HUDEP-2 (cell line): ENCODE measurements at regions not wholly inside any gene's neighbourhood (a gene's known extent, or its start where the extent isn't known, plus 50 kb on each side); places are given as distances from the start of the nearest gene placed in this dataset.

Experiments used
- DNase-seq, 76 experiments: peaks; one replicate each; lab custom pipeline; 2025; ENCODE audit not compliant: unreplicated experiment in 76 of 76; lab: John Stamatoyannopoulos, UW

DNA sequence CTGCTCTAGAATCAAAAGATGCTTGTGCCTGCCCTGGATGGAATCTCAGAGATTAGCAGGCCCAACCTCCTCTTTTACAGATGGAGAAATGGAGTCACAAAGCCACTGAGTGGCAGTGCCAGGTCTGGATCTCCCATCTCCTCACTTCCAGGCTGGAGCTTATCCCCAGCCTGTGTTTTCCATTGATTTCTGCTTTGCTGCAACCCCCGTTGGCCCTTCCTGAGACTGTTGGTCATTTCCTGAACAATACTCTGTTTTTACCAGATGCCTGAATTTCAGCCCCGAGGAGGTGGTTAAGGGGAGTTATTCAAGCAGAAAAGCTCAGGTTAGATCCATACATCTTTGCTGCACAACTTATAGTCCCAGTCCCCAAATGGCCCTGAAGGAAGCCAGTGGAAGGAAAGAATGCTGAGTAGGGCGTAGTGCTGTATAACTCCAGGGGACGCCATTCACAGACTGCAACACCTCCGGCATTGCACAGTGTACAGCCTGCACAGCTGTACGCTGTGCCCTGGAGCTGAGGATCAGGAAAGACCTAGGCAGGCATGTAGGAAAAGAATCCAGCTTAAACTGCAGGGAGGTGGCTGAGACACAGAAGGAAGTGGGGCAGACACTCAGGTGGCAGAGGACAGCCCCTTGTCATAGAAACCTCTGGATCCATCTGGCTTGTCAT lies 77.5 kb downstream of the RPLP1 start:
- DNase-seq: no peak

DNA sequence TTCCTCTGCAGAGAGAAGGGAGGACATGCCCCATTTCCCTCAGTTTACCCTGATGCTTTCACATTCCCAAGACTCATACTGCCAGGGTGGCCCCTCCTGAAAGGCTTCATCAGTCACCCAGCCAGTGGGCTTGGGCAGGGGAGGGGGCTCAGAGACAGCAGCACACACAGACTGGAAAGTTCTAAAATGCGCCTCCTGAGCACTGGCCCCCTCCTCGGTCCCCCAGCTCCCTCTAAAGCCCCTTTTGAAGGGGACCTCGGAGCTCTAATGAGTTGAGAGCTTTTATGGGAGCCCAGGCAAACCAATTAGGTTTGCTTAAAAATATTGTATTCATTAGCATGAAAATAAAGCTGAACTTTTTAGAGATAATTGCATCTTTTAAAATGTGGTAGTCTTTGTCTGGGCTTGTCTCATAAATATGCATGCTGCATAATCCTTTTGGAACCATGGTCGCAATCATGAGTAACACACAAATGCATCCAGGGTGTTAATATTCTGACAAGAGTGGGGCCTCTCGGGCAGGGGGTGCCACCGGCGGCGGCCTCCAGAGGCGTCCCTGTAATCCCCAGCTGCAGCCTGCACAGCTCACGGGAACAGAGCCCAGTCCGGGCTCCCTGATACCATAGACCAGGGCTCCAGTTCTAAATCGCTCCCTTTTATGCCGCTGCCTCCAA lies 78.5 kb downstream of the RPLP1 start:
- no peak for DNase-seq

DNA sequence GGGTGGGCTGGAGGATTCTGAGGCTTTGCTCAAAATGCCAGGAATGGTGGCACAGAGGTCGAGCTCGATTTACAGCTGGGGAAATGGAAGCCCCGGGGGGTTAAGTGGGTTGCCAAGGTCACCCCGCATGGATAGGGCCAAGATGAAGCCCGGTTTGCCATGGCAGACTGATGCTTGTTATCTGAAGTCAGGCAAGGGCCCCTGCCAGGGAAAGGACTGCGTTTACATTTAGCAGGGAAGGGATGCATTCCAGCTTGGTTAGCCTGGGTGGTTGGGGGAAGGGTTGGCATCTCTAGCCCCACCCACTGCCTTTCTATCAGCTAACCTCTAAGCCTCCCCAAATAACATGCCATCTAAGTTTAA lies 79.0 kb downstream of the RPLP1 start:
- no peak for DNase-seq

DNA sequence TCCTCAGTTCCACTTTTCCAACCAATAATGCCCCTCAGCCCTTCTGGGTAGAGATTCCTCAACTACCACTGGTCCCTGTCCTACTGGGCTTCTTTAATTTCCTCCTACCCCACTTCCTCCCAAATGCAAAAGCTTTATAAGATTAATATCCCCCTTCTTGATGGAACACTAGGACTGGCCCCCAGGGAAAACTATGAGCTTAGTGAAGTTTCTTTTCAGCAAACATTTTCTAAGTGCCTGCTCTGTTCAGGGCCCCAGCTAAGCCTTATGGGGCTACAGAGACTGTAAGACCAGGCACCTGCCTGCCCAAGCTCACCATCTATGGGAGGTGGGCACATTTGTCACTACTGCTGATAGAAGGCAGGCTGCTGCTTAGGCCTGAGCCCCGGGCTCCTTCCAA lies 79.4 kb downstream of the RPLP1 start:
- no peak for DNase-seq

DNA sequence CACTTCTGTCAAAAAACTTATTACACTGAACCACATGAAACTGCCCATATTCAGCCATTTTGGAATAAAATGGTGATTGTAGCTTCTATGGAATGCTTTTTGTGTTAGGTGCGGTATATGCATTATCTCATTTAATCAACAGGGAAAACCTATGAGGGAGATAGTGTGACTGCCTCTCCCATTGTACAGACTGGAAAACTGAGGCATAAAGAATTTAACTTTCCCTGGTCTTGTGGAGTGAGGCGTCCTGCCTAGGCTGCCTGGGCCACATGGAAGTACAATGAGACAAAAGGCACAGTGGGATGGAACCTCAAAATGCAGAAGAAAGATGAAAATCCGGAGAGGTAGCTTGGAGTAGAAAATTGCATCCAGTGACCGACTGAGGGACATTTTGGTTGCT lies 80.2 kb downstream of the RPLP1 start:
- no peak for DNase-seq

DNA sequence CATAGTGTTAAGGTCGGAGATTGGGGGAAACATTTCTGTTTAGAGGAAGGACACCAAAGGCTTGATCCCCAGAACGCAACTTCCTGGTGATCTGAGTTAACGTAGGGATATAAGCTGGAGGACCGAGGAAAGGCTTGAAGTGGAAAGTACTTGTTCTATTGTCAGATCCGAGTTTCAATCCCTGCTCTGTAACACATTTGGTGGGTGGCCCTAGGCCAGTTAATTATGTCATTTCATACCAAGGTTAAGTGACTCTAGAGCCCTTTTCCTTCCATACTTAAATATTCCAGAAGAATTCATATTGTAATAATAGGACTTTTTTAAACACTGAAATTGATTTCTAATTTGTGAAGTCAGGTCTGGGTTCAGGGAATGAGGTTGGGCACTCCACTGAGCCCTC lies 80.9 kb downstream of the RPLP1 start:
- no peak for DNase-seq

DNA sequence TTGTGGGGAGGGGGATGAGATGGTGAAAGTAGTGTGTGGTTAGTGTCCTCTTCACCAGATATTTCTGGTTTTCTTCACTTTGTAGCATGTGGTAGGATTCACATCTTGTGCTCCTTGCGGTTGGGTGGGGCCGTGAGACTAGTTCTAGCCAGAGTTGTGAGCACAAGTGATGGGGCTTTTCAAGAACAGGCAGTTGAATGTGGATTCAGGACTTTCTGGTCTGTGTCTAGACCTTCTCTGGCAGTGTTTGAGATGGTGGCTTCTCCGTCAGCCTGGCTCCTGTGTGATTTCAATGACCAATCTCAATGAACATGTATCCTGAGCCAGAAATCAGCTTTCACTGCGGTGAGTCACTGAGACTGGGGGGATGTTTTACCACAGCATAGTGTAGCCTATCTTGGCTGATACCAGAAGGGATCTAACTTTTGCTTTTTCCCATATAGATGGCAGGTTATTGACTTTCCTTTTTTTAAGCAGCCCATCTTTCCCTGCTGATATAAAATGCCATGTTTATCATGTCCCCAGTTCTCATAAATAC lies 82.6 kb downstream of the RPLP1 start:
- no peak for DNase-seq

DNA sequence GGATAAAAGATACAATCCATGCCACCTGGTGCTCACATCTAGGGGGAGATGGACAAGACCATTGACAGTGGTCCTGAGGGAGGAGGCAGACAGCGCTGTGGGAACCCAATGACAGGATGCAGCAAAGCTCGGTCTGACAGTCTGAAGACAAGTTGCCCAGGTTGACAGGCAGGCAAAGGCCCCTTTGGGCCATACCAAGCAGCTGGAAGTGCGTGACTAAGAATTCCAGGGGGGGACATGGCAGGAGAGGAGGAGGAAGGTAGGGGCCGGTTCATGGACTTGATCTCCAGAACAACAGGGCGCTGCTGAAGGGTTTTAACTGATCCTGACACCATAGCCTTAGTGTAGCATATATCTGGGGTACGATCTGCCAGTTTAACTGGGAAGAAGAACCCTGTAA lies 83.4 kb downstream of the RPLP1 start:
- DNase-seq: no peak

DNA sequence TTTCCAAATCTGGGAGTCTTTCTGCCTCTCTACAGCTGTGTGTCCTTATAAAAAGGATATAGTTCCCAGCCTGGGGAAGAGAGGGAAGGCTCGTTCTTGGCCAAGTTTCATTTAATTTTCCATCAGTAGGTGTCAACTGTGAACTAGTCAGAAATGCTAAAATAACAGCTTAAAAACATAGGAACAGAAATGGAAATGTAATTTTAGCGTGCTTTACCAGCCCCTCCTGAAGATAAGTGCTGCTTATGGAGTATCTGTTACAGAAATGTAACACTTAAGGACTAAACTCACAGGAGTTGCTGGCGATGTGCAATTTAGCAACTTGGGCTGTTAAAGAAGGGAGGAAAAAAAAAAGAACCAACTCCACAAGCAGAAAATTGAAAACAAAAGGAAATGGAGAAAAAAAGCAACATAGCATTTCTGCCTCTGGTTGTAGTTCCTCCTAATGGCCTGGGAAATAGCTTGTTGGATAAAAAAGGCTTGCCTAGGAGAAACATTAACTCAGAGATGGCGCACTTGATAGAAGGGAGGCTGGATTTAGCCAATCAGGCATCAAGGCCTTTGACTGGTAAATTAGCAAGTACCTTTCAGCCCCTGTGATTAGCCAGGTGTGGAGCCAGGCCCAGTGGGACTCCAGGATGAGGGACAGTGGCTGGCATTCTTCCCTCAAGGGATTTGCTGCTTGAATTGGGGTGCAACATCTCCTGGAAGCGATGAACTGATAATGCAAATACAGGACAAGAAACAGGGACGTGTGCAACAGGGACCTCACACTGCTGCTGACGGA lies 84.3 kb downstream of the RPLP1 start:
- no peak for DNase-seq

DNA sequence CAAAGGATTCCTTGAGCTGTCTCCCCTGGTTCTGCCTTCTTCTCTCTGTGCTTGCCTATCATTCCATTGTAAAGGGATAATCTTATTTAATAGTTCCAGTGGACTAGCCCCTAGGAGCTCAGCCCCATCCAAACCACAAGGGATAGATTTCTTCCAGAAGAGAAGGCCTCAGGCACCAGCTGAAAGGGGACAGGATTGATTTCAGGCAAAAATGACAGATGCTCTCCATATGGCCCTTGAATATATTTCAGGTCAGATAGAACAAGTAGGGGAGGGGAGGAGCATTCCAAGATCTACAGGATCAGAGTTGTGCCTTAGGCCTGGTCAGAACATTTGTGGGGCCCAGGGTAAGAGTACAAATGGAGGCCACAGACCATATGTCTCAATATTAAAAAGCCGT lies 85.3 kb downstream of the RPLP1 start:
- DNase-seq: no peak

DNA sequence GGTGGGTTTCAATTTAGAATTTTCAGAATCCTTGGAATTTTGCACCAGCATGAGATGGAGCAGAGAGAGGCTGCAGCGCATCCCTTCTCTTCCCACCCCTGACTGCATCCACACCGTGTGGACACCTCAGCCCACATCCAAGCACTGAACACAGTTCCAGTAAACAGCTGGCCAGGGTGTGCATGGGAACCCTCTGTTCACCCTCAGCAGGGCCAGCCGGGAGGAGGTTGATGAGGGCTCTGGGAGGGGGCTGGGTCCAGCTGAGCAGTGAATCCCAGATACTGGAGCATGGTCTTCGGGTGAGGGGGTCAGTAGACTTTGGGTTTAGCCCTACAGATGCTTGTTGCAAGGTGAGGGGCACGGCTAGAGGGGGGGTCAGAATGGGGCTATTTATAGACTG lies 85.8 kb downstream of the RPLP1 start:
- no peak for DNase-seq

DNA sequence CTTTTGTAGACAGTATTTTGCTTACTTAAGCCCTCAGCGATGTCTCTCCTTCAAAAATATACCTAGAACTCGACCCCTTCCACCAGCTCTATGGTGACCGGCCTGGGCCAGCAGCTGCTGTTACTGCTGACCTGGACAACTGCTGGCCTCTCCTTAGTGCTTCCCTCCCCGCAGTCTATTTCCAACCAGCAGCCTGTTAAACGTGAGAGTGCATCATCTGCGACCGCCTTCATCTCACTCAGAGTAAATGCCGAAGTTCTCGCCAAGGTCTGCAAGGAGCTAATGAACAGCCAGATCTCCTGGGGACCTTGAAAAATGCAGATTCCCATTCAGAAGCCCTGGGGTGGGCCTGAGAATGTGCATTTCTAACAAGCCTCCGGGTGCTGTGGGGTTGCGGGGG lies 86.7 kb downstream of the RPLP1 start:
- DNase-seq: no peak

DNA sequence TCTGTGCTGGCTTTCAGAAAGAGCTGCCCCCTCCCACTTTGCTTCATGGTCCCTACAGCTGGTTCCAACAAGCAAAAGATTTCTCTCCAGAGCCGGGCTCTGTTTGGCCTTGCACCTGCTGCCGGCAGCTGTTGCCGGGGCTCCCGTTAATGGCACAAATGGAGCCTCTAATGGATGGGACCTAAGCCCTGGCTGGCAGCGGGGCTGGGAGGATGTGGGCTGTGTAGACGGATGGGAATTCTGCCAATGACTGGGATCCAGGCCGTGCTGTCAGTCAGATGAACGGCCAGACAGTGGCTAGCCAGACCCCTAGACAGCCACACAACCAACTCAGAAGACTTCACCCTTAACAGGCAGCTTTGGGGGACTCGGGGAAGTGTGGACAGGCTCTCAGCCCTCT lies 88.0 kb downstream of the RPLP1 start:
- no peak for DNase-seq

DNA sequence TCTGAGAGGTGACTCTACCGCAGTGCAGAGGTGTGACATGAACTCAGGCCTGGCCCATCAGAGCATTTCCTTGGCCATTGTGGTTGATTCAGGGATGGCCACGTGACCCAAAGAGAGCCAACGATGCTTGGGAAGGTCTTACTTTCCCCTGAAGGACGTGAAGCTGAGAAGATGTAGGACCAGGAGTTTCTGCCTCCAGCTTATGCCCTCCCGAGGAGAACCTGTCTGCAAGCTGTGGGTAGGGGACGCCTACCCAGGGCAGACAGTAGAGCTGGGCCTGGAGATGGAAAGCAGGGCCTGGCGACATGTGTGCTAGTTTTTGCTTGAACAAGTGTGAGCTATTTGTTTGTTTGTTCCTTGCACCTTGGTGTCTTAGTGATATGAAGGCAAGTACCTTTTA lies 89.4 kb downstream of the RPLP1 start:
- DNase-seq: no peak

DNA sequence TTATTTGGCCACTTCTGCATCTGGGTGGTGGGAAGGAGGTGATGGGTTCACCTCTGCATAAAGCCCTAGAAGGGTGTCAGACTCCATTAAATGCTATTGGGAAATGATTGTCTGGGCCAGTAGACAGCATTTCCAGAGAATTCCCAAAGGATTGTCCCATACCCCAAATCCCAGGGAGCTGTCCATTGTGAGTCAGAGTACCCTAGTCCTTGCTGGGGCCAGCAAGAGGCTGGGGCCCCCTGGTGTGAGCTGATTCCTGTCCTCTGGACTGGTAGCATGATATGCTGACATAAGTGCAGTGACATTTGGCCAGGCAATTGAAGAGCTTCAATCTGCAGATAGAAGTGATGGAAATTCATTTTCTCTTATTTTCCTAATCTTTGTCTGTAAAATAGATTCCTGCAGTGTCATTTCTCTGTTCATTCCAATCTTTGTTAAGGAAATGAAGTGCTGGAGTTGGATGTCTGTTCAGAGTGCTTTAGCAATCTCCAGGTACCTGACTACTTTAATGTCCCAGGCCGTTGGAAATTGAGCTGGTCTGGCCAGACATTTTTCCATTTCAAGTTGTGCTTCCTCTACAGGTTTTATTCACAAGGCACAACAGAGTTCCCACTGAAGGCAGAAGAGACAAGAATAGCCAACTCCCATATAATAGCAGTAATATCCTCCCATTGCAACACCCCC lies 91.2 kb downstream of the RPLP1 start:
- DNase-seq: no peak

DNA sequence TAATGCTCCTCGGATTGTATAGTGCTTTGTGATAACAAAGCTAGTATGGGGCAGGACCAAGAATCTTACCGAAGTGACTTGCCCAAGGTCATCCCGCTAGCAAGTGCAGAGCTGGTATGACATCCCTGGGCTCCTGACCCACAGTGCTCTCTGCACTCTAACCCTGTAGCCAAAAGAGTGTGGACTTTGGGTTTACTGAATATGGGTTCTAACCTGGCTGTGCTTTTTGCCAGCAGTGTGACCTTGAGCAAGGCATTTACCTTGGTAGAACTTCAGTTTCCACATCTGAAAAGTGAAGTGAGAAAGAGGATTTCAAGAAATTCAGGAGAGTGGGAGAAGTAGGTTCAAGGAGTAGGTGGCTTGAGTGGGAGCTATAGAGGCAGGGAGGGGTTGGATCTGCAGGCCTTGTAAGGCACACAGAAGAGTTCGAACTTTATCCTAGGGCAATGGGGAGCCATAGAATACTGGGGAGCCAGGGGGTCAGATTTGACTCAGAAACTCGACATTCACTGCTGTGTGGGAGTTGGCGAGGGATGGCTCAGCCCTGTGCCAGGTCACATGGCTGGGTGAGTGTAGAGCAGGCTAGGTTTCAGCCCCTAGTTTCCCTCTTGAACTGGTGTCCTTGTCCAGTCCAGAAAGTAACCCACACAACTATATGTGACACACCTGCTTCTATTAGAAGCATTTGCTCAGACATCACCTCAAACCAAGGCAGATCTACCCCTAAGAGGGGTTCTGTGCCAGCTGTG lies 91.9 kb downstream of the RPLP1 start:
- no peak for DNase-seq

DNA sequence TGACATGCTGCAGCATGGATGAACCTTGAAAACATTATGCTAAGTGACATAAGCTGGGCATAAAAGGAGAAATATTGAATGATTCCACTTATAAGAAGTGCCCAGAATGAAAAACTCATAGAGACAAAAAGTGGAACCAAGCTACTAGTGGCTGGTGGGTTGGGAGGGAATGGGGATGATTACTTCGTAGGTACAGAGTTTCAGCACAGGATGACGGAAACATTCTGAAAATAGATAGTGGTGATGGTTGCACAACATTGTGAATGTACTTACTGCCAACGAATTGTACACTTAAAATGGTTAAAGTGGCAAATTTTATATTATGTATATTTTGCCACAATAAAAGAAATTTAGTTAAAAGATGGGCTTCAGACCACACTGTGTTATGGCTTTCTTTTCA lies 93.6 kb downstream of the RPLP1 start:
- DNase-seq: no peak

DNA sequence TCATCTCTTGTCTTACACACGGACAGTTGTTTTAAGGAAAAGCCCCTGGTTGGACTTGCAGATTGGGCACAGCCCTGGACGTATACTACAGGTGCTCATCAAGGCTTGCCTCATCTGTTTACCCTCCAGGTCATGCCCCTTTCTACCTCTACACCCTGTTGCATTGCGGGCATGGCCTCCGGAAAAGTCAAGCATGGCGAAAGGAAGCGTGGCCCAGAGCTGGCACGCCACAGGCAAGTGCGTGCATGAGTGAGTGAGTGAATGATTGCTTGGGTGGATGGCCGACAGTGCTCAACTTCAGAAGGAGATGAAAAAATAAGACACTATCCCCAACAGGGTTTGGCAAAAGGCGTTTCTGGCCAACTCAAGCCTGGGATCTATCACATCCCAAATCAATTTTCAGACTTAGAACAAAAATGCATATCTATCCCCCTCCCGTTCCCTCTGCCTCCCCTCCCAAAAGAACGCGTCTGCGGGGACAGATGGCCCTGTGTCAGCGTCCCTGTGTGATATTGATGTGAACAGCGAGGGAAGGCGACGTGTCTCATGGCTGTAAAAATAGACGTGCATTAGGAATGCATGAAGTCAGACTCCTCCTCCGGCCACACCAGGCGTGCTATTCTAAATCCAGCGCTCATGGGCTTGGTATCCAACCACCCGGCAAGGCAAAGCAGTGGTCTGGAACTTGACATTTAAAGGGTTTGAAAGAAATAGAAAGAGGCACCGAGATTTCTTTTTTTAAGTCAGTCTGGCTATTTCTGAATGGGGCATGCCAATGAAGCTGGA lies 96.0 kb downstream of the RPLP1 start:
- DNase-seq: no peak

DNA sequence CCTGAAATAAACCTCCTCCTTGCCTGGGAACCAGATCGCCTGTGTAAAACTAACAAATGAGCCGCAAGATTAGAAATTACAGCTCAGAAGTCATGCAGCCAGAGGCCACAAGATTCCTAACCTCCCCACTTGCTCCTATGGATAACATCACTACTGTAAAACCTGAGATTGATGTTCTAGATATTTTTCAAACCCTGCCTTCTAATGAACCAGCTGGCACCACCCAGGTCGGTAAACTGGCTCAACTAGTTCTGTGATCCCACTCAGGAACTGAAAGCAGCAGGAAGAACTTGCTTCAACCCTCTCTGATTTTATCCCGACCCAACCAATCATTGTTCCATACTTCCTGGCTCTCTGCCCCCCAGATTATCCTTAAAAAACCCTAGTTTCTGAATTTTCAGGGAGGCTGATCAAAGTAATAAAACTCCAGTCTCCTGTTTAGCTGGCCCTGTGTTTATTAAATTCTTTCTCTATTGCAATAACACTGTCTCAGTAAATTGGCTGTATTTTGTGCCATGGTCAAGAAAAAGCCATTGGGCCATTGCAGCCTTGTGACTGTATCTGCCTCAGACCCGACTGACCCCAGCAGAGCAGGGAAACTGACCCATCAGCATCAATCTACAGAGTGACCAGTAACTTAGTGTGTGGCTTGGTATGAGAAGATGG lies 98.9 kb downstream of the RPLP1 start:
- DNase-seq: no peak
